Endothelial cell (in vitro differentiated cells): ENCODE measurements at regions not wholly inside any gene's neighbourhood (a gene's known extent, or its start where the extent isn't known, plus 50 kb on each side); places are given as distances from the start of the nearest gene placed in this dataset.

Experiments used
- DNase-seq: peaks from one replicate; pipeline ENCODE4 v3.0.0; 2021; ENCODE audit warnings: low spot score
- H3K27ac Mint-ChIP-seq: one replicate; pipeline ENCODE4 v1.8.0; 2021; ENCODE audit warnings: mixed read lengths, inconsistent platforms; ENCODE audit not compliant: unreplicated experiment
- H3K27me3 Mint-ChIP-seq: one replicate; pipeline ENCODE4 v1.8.0; 2021; ENCODE audit warnings: mild to moderate bottlenecking, moderate library complexity, mixed read lengths, inconsistent platforms; ENCODE audit not compliant: unreplicated experiment
- H3K36me3 Mint-ChIP-seq: one replicate; pipeline ENCODE4 v1.8.0; 2021; ENCODE audit warnings: mild to moderate bottlenecking, low read depth, mixed read lengths, inconsistent platforms; ENCODE audit not compliant: unreplicated experiment
- H3K4me1 Mint-ChIP-seq: one replicate; pipeline ENCODE4 v1.8.0; 2021; ENCODE audit warnings: mild to moderate bottlenecking, mixed read lengths, inconsistent platforms; ENCODE audit not compliant: unreplicated experiment
- H3K4me3 Mint-ChIP-seq: one replicate; pipeline ENCODE4 v1.8.0; 2021; ENCODE audit warnings: mild to moderate bottlenecking, mixed read lengths, inconsistent platforms; ENCODE audit not compliant: unreplicated experiment
- H3K9me3 Mint-ChIP-seq: one replicate; pipeline ENCODE4 v1.8.0; 2021; ENCODE audit warnings: mixed read lengths, inconsistent platforms; ENCODE audit not compliant: unreplicated experiment
- TF ChIP-seq, protein P1 (sequence below): fragments of 200-600 bp; sonication (generic); IDR thresholded peaks from one replicate; pipeline ENCODE4 v1.5.0; 2021; ENCODE audit warnings: antibody characterized with exemption; ENCODE audit not compliant: unreplicated experiment

DNA sequence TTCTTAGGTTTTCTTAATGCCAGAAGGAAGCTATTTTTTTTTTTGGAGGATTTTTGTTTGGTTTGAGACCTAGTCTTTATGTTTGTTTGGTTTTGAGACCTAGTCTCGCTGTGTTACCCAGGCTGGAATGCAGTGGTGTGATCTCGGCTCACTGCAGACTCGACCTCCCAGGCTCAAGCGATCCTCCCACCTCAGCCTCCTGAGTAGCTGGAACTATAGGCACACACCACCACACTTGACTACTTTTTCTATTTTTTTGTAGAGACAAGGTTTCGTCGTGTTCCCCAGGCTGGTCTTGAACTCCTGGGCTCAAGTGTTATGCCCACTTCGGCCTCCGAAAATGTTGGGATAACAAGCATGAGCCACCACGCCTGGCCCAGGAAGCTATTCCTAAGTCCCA is 67.8 kb upstream of the NHSL1 start:
- TF ChIP-seq, protein P1, sequence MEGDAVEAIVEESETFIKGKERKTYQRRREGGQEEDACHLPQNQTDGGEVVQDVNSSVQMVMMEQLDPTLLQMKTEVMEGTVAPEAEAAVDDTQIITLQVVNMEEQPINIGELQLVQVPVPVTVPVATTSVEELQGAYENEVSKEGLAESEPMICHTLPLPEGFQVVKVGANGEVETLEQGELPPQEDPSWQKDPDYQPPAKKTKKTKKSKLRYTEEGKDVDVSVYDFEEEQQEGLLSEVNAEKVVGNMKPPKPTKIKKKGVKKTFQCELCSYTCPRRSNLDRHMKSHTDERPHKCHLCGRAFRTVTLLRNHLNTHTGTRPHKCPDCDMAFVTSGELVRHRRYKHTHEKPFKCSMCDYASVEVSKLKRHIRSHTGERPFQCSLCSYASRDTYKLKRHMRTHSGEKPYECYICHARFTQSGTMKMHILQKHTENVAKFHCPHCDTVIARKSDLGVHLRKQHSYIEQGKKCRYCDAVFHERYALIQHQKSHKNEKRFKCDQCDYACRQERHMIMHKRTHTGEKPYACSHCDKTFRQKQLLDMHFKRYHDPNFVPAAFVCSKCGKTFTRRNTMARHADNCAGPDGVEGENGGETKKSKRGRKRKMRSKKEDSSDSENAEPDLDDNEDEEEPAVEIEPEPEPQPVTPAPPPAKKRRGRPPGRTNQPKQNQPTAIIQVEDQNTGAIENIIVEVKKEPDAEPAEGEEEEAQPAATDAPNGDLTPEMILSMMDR, result no peak
- H3K36me3 Mint-ChIP-seq, result no peaks in the 10 kb centered on the region
- no peaks in the 10 kb centered on the region for H3K9me3 Mint-ChIP-seq
- peaks cover 4% of the 10 kb centered on the region for H3K4me1 Mint-ChIP-seq
- H3K27ac Mint-ChIP-seq, result no peak overlapping the region
- H3K27me3 Mint-ChIP-seq, result no peaks in the 10 kb centered on the region
- H3K4me3 Mint-ChIP-seq, result no peak overlapping the region
- DNase-seq, result no peak

DNA sequence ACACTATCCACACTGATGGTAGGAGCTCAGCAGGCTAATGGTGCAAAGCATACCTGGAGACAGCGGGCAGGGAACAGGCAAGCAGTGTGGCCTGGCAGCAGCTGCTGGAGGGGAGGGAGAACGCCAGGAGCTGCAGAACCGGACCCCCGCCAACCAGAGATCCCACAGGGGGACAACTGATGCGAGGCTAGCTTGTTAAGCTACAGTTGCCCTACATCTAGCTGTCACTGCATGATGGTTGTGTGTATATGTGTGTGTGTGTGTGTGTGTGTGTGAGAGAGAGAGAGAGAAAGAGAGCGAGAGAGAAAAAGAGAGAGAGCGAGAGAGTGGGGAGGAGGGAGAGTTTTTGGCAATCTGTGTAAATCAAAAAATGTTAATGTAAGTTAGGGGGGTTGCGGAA is 69.7 kb upstream of the NHSL1 start:
- H3K36me3 Mint-ChIP-seq, result no peaks in the 10 kb centered on the region

DNA sequence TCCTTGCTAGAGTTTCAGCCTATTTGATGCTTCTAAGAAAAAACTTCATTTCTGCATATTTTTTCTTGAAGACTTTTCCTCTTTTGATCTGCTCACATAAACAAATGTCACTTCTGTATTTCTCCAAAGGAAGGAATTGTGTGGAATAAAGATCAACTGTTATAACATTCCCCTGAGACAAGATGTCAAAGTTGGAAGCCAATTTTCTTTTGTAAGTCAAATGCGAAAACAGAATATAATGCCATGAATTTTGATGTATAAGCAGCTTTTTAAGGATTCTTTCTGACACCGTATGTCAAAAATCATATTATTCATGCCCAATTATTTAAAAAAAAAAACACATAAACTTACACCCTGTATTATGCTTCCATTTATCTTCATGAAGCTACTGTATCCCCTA is 70.3 kb upstream of the NHSL1 start:
- Mint-ChIP-seq H3K27ac (no peak overlapping the region), H3K9me3 (no peaks in the 10 kb centered on the region)
- DNase-seq, result no peak

More for the DNA sequence above, 69.7 kb upstream of the NHSL1 start:
- no peaks in the 10 kb centered on the region for H3K9me3 Mint-ChIP-seq
- H3K27me3 Mint-ChIP-seq, result no peaks in the 10 kb centered on the region
- H3K27ac Mint-ChIP-seq, result no peak overlapping the region
- no peak for DNase-seq
- no peak overlapping the region for H3K4me3 Mint-ChIP-seq
- H3K4me1 Mint-ChIP-seq, result no peaks in the 10 kb centered on the region
- TF ChIP-seq, protein P1, result no peak

DNA sequence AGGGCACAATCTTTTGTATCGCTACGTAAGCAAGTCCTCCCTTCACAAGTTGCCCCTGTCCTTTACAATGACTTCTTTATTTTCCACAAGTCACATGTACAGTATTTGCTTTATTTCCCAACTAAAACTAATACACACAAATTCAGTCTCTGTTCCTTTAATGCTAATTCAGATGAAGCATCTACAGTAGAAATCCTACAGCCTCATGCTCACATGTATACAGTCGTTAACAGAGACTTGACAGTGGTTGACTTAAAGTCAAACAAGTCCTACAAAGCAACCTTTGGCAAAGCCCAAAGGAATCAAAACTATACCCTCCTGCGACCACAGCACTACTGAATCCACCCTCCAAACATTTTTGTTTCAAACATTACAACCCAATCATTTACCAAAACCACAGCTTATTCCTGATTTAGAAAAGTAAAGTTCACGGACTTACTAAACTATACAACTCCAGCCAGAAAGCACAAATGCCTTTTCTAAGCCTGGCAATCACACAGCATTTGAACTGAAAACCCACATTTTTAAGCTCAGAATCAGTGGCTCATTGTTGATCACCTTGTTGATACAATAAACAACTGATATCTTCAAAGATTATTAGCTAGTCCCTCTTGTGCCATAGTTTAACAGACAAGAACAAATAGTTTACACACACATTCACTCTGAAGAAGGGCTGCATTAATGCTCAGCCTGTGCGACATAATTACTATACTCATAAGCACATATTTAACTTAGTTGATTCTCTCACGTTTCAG is 70.9 kb upstream of the NHSL1 start:
- H3K27me3 Mint-ChIP-seq, result no peaks in the 10 kb centered on the region
- DNase-seq, result no peak
- TF ChIP-seq, protein P1, result no peak
- H3K4me3 Mint-ChIP-seq, result no peak overlapping the region
- no peak overlapping the region for H3K27ac Mint-ChIP-seq
- no peaks in the 10 kb centered on the region for H3K36me3 Mint-ChIP-seq
- no peaks in the 10 kb centered on the region for H3K9me3 Mint-ChIP-seq
- H3K4me1 Mint-ChIP-seq, result peaks cover 1% of the 10 kb centered on the region

More for the DNA sequence above, 70.3 kb upstream of the NHSL1 start:
- Mint-ChIP-seq H3K4me3 (no peak overlapping the region), H3K4me1 (no peaks in the 10 kb centered on the region), H3K36me3 (no peaks in the 10 kb centered on the region), H3K27me3 (no peaks in the 10 kb centered on the region)
- TF ChIP-seq, protein P1, result no peak

DNA sequence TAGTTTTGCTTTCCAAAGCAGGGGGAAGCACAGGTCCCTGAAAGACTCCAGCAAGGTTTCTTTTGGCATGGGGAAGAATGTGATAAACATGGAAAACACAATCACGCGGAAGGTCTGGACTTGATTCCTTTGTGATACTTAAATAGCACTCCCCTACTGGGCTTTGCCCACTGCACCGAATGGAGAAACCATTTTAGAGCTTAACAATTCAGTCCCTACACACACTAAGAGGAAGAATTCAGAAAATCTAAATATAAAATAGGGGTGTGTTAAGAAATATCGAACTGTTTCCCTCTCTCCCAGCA is 71.4 kb upstream of the NHSL1 start:
- no peak for DNase-seq
- Mint-ChIP-seq H3K27ac (no peak overlapping the region), H3K36me3 (no peaks in the 10 kb centered on the region), H3K4me3 (no peak overlapping the region), H3K9me3 (no peaks in the 10 kb centered on the region), H3K27me3 (no peaks in the 10 kb centered on the region), H3K4me1 (peaks cover 6% of the 10 kb centered on the region)
- TF ChIP-seq, protein P1, result no peak
